Renal cortical epithelial cell (primary cell): ENCODE measurements at regions not wholly inside any gene's neighbourhood (a gene's known extent, or its start where the extent isn't known, plus 50 kb on each side); places are given as distances from the start of the nearest gene placed in this dataset.
"Not testable (repeated sequence)": the region's sequence is repeated elsewhere in the genome, so short reads cannot be mapped to it uniquely, and the experiment has no call there.

Source experiments
- DNase-seq: peaks from one replicate; pipeline ENCODE4 v3.0.0-alpha.2; 2011; ENCODE audit warnings: low read depth

- peak; percentile 85 for DNase-seq
These were observed 177.1 kb downstream of the RNF144A start for GRCh38 chr2:7094231-7094741.

- DNase-seq = no peak
These were observed 179.6 kb downstream of the RNF144A start for GRCh38 chr2:7096726-7097352.

- DNase-seq = peak; percentile 25
These were observed 180.2 kb downstream of the RNF144A start for GRCh38 chr2:7097353-7097895.

- no peak for DNase-seq
These were observed 181.6 kb downstream of the RNF144A start for GRCh38 chr2:7098816-7099215.

GRCh38 chr2:7099687-7100086 lies 182.5 kb downstream of the RNF144A start:
- not testable (repeated sequence) for DNase-seq

GRCh38 chr2:7102826-7103225 lies 185.6 kb downstream of the RNF144A start:
- DNase-seq = no peak

- no peak for DNase-seq
These were observed 191.8 kb downstream of the RNF144A start for GRCh38 chr2:7108792-7109532.

GRCh38 chr2:7109533-7109885 lies 192.3 kb downstream of the RNF144A start:
- DNase-seq = no peak

- peak; percentile 6 for DNase-seq
These were observed 194.4 kb downstream of the RNF144A start for GRCh38 chr2:7111626-7112025.

GRCh38 chr2:7115364-7115763 lies 198.2 kb downstream of the RNF144A start:
- no peak for DNase-seq

- no peak for DNase-seq
These were observed 198.7 kb downstream of the RNF144A start for GRCh38 chr2:7115906-7116305.

- no peak for DNase-seq
These were observed 199.3 kb downstream of the RNF144A start for GRCh38 chr2:7116511-7116910.

- no peak for DNase-seq
These were observed 199.9 kb downstream of the RNF144A start for GRCh38 chr2:7117076-7117475.

GRCh38 chr2:7118606-7119131 lies 201.5 kb downstream of the RNF144A start:
- no peak for DNase-seq

- DNase-seq = peak; percentile 16
These were observed 202.1 kb downstream of the RNF144A start for GRCh38 chr2:7119132-7119835.

GRCh38 chr2:7121851-7122250 lies 204.6 kb downstream of the RNF144A start:
- DNase-seq = no peak

GRCh38 chr2:7127156-7127555 lies 209.9 kb downstream of the RNF144A start:
- DNase-seq = no peak

GRCh38 chr2:7127687-7128086 lies 210.5 kb downstream of the RNF144A start:
- DNase-seq = no peak

- DNase-seq = no peak
These were observed 214.0 kb downstream of the RNF144A start for GRCh38 chr2:7131261-7131660.

- DNase-seq = no peak
These were observed 215.5 kb downstream of the RNF144A start for GRCh38 chr2:7132753-7133152.

GRCh38 chr2:7133521-7133920 lies 216.3 kb downstream of the RNF144A start:
- no peak for DNase-seq

- no peak for DNase-seq
These were observed 223.1 kb downstream of the RNF144A start for GRCh38 chr2:7140306-7140705.
